ENCODE measurements at regions not wholly inside any gene's neighbourhood (a gene's known extent, or its start where the extent isn't known, plus 50 kb on each side); places are given as distances from the start of the nearest gene placed in this dataset.

- no peak for TF ChIP-seq CTCF (IDR thresholded peaks at IDR 0.05; ENCODE audit: unreplicated experiment)
- Mint-ChIP-seq H3K27ac (no peak overlapping the region), H3K9me3 (no peaks in the 10 kb centered on the region), H3K36me3 (no peaks in the 10 kb centered on the region), H3K27me3 (ENCODE audit: low read depth) (peaks cover 11% of the 10 kb centered on the region), H3K4me3 (no peak overlapping the region), H3K4me1 (peaks cover 8% of the 10 kb centered on the region)
- DNase-seq (ENCODE audit: low spot score in 2 of 2, unreplicated experiment in 2 of 2) = no peak
Measured at GRCh38 chr20:24837781-24838450, 111.2 kb upstream of the CST7 start.

- DNase-seq (ENCODE audit: low spot score in 2 of 2, unreplicated experiment in 2 of 2) = no peak
- no peak overlapping the region for H3K27ac Mint-ChIP-seq
- no peaks in the 10 kb centered on the region for H3K9me3 Mint-ChIP-seq
Measured at GRCh38 chr20:24838546-24839535, 110.2 kb upstream of the CST7 start.

GRCh38 chr20:24840121-24840713, 108.9 kb upstream of the CST7 start:
- H3K27ac Mint-ChIP-seq = no peak overlapping the region
- no peak for TF ChIP-seq CTCF (IDR thresholded peaks at IDR 0.05; ENCODE audit: unreplicated experiment)
- H3K36me3 Mint-ChIP-seq = no peaks in the 10 kb centered on the region
- H3K4me1 Mint-ChIP-seq = peaks cover 8% of the 10 kb centered on the region
- H3K9me3 Mint-ChIP-seq = peaks cover 2% of the 10 kb centered on the region
- no peak for DNase-seq (ENCODE audit: low spot score in 2 of 2, unreplicated experiment in 2 of 2)
- no peak overlapping the region for H3K4me3 Mint-ChIP-seq
- peaks cover 15% of the 10 kb centered on the region for H3K27me3 Mint-ChIP-seq (ENCODE audit: low read depth)

More at GRCh38 chr20:24838546-24839535, 110.2 kb upstream of the CST7 start:
- Mint-ChIP-seq H3K27me3 (ENCODE audit: low read depth) (peaks cover 15% of the 10 kb centered on the region), H3K4me3 (no peak overlapping the region), H3K36me3 (no peaks in the 10 kb centered on the region), H3K4me1 (peaks cover 8% of the 10 kb centered on the region)
- TF ChIP-seq CTCF (IDR thresholded peaks at IDR 0.05; ENCODE audit: unreplicated experiment) = no peak

- peaks cover 14% of the 10 kb centered on the region for H3K27me3 Mint-ChIP-seq (ENCODE audit: low read depth)
- H3K4me1 Mint-ChIP-seq = peaks cover 2% of the 10 kb centered on the region
- H3K4me3 Mint-ChIP-seq = no peak overlapping the region
- H3K27ac Mint-ChIP-seq = no peak overlapping the region
- H3K36me3 Mint-ChIP-seq = no peaks in the 10 kb centered on the region
- no peak for DNase-seq (ENCODE audit: low spot score in 2 of 2, unreplicated experiment in 2 of 2)
- H3K9me3 Mint-ChIP-seq = peaks cover 21% of the 10 kb centered on the region
- no peak for TF ChIP-seq CTCF (IDR thresholded peaks at IDR 0.05; ENCODE audit: unreplicated experiment)
Measured at GRCh38 chr20:24842274-24842917, 106.7 kb upstream of the CST7 start.

- Mint-ChIP-seq H3K4me3 (no peak overlapping the region), H3K27ac (no peak overlapping the region), H3K9me3 (peaks cover 27% of the 10 kb centered on the region), H3K4me1 (no peaks in the 10 kb centered on the region), H3K27me3 (ENCODE audit: low read depth) (peaks cover 14% of the 10 kb centered on the region), H3K36me3 (no peaks in the 10 kb centered on the region)
- TF ChIP-seq CTCF (IDR thresholded peaks at IDR 0.05; ENCODE audit: unreplicated experiment) = no peak
- DNase-seq (ENCODE audit: low spot score in 2 of 2, unreplicated experiment in 2 of 2) = no peak
Measured at GRCh38 chr20:24842918-24843715, 106.0 kb upstream of the CST7 start.

Data from mesothelial cell of epicardium (in vitro differentiated cells).